Vagina (tissue), 2 donors: ENCODE measurements at regions not wholly inside any gene's neighbourhood (a gene's known extent, or its start where the extent isn't known, plus 50 kb on each side); places are given as distances from the start of the nearest gene placed in this dataset.

Source experiments
- POLR2A ChIP-seq, 2 donors: fragments of 450-650 bp; IDR thresholded peaks; one replicate each; pipeline ENCODE4 v1.6.1; 2017; ENCODE audit warnings: antibody characterized with exemption in 2 of 2, mild to moderate bottlenecking in 2 of 2, moderate library complexity in 2 of 2
- POLR2AphosphoS5 ChIP-seq, 2 donors: sonication (generic); formaldehyde crosslinking; IDR thresholded peaks; one replicate each; pipeline ENCODE4 v1.9.0; 2017; ENCODE audit warnings: antibody characterized with exemption in 2 of 2, mild to moderate bottlenecking in 2 of 2, low read depth in 1 of 2; ENCODE audit not compliant: insufficient read depth in 1 of 2
- TF ChIP-seq, protein P1 (sequence below), 3 experiments: fragments of 450-650 bp in 2 of 3; fragments of 200-600 bp in 1 of 3; sonication (generic) in 1 of 3; IDR thresholded peaks; one replicate each; pipeline ENCODE4 v1.5.1; 2017 to 2019; ENCODE audit warnings: antibody characterized with exemption in 3 of 3, mild to moderate bottlenecking in 2 of 3, moderate library complexity in 2 of 3

DNA sequence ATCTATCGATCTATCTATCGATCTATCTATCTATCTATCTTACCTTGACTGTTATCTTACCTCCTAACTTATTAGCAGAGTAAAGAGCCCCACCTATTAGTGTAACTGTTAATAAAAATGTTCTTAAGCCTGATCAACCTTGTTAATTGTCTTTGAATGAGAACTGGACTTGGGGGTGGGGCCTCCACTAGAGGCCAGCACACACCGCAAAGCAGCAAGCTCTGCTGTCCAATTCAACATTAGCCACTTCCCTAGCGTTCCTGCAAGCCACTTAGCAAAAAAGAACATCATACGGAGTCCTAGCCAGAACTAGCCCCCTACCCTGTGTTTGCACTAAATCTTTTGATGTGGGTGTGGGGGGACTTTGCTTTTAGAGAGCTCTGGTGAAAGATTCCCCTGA lies 515.8 kb downstream of the KDM4C start:
- TF ChIP-seq, protein P1, sequence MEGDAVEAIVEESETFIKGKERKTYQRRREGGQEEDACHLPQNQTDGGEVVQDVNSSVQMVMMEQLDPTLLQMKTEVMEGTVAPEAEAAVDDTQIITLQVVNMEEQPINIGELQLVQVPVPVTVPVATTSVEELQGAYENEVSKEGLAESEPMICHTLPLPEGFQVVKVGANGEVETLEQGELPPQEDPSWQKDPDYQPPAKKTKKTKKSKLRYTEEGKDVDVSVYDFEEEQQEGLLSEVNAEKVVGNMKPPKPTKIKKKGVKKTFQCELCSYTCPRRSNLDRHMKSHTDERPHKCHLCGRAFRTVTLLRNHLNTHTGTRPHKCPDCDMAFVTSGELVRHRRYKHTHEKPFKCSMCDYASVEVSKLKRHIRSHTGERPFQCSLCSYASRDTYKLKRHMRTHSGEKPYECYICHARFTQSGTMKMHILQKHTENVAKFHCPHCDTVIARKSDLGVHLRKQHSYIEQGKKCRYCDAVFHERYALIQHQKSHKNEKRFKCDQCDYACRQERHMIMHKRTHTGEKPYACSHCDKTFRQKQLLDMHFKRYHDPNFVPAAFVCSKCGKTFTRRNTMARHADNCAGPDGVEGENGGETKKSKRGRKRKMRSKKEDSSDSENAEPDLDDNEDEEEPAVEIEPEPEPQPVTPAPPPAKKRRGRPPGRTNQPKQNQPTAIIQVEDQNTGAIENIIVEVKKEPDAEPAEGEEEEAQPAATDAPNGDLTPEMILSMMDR (IDR thresholded peaks at IDR 0.05), result no peak
- TF ChIP-seq POLR2AphosphoS5 (IDR thresholded peaks at IDR 0.05; ENCODE audit: insufficient read depth in 1 of 2, low read depth in 1 of 2), result no peak
- TF ChIP-seq POLR2A (IDR thresholded peaks at IDR 0.05), result no peak
